GM19463 (cell line): ENCODE measurements at regions not wholly inside any gene's neighbourhood (a gene's known extent, or its start where the extent isn't known, plus 50 kb on each side); places are given as distances from the start of the nearest gene placed in this dataset.
"Not testable (repeated sequence)": the region's sequence is repeated elsewhere in the genome, so short reads cannot be mapped to it uniquely, and the experiment has no call there.

Experiments
- ATAC-seq: cut with Tn5 transposase; IDR thresholded peaks from one replicate; pipeline ENCODE4 v1.9.1; 2021; ENCODE audit warnings: mild to moderate bottlenecking, moderate library complexity; ENCODE audit not compliant: unreplicated experiment

GRCh38 chr12:73460212-73460611 lies 1077.4 kb upstream of the ATXN7L3B start:
- ATAC-seq: no peak

GRCh38 chr12:73465106-73465505 lies 1072.5 kb upstream of the ATXN7L3B start:
- ATAC-seq: no peak

GRCh38 chr12:73486256-73486655 lies 1051.4 kb upstream of the ATXN7L3B start:
- ATAC-seq: no peak

- ATAC-seq: no peak
These were observed 1031.0 kb upstream of the ATXN7L3B start for GRCh38 chr12:73506611-73507010.

- ATAC-seq: no peak
These were observed 1023.0 kb upstream of the ATXN7L3B start for GRCh38 chr12:73514672-73515071.

GRCh38 chr12:73517859-73518258 lies 1019.8 kb upstream of the ATXN7L3B start:
- no peak for ATAC-seq

GRCh38 chr12:73529231-73529630 lies 1008.4 kb upstream of the ATXN7L3B start:
- no peak for ATAC-seq

GRCh38 chr12:73529954-73530353 lies 1007.7 kb upstream of the ATXN7L3B start:
- no peak for ATAC-seq

- ATAC-seq: no peak
These were observed 1005.9 kb upstream of the ATXN7L3B start for GRCh38 chr12:73531752-73532151.

GRCh38 chr12:73547421-73547820 lies 990.2 kb upstream of the ATXN7L3B start:
- no peak for ATAC-seq

GRCh38 chr12:73585136-73585535 lies 952.5 kb upstream of the ATXN7L3B start:
- no peak for ATAC-seq

GRCh38 chr12:73589220-73589619 lies 948.4 kb upstream of the ATXN7L3B start:
- ATAC-seq: no peak

GRCh38 chr12:73598626-73599025 lies 939.0 kb upstream of the ATXN7L3B start:
- ATAC-seq: no peak

- no peak for ATAC-seq
These were observed 938.4 kb upstream of the ATXN7L3B start for GRCh38 chr12:73599268-73599667.

GRCh38 chr12:73605925-73606324 lies 931.7 kb upstream of the ATXN7L3B start:
- ATAC-seq: not testable (repeated sequence)

- ATAC-seq: no peak
These were observed 925.1 kb upstream of the ATXN7L3B start for GRCh38 chr12:73612551-73612950.

- no peak for ATAC-seq
These were observed 914.2 kb upstream of the ATXN7L3B start for GRCh38 chr12:73623421-73623820.

GRCh38 chr12:73625226-73625625 lies 912.4 kb upstream of the ATXN7L3B start:
- ATAC-seq: no peak

- no peak for ATAC-seq
These were observed 908.5 kb upstream of the ATXN7L3B start for GRCh38 chr12:73629171-73629570.

- no peak for ATAC-seq
These were observed 907.5 kb upstream of the ATXN7L3B start for GRCh38 chr12:73629893-73630831.

GRCh38 chr12:73632191-73632590 lies 905.4 kb upstream of the ATXN7L3B start:
- no peak for ATAC-seq

- no peak for ATAC-seq
These were observed 905.0 kb upstream of the ATXN7L3B start for GRCh38 chr12:73632661-73633060.

- ATAC-seq: not testable (repeated sequence)
These were observed 898.2 kb upstream of the ATXN7L3B start for GRCh38 chr12:73639397-73639796.
